Transverse colon (tissue), 4 donors: ENCODE measurements at regions not wholly inside any gene's neighbourhood (a gene's known extent, or its start where the extent isn't known, plus 50 kb on each side); places are given as distances from the start of the nearest gene placed in this dataset.

Experiments used
- DNase-seq: peaks from one replicate; pipeline ENCODE4 v3.0.0-alpha.2; 2019
- H3K27ac ChIP-seq, 4 donors: fragments of 200-600 bp; sonication (generic); 2 replicates each; pipeline ENCODE4 v1.5.1; 2016 to 2018; ENCODE audit warnings: inconsistent platforms in 4 of 4
- H3K27me3 ChIP-seq: fragments of 200-600 bp; sonication (generic); 2 replicates; pipeline ENCODE4 v1.5.1; 2017; ENCODE audit warnings: inconsistent platforms
- H3K36me3 ChIP-seq, 4 donors: fragments of 200-600 bp; sonication (generic); 2 replicates each; pipeline ENCODE4 v1.5.1; 2017 to 2019; ENCODE audit warnings: inconsistent platforms in 4 of 4
- H3K4me1 ChIP-seq, 4 donors: fragments of 200-600 bp; sonication (generic); 2 replicates each; pipeline ENCODE4 v1.5.1; 2017 to 2020; ENCODE audit warnings: inconsistent platforms in 4 of 4
- H3K4me3 ChIP-seq, 4 donors: fragments of 200-600 bp; sonication (generic); 1 replicate in 1 of 4; 2 replicates in 3 of 4; pipeline versions ENCODE4 v1.5.1 to v1.6.1; 2017 to 2019; ENCODE audit warnings: inconsistent platforms in 4 of 4
- H3K9me3 ChIP-seq, 2 donors: fragments of 200-600 bp; sonication (generic); 2 replicates each; pipeline ENCODE4 v1.5.1; 2017 to 2019; ENCODE audit warnings: inconsistent platforms in 2 of 2
- CTCF ChIP-seq, 5 experiments: fragments of 200-600 bp in 3 of 5; fragments of 450-650 bp in 2 of 5; sonication (generic) in 3 of 5; IDR thresholded peaks; 1 replicate in 2 of 5; 2 replicates in 3 of 5; pipeline ENCODE4 v1.5.1; 2016 to 2017; ENCODE audit warnings: antibody characterized with exemption in 5 of 5, inconsistent platforms in 3 of 5, mild to moderate bottlenecking in 2 of 5, moderate library complexity in 1 of 5
- EP300 ChIP-seq: sonication (generic); formaldehyde crosslinking; IDR thresholded peaks from one replicate; pipeline ENCODE4 v1.6.1; 2017; ENCODE audit warnings: antibody characterized with exemption, low read depth
- POLR2A ChIP-seq: fragments of 450-650 bp; IDR thresholded peaks from one replicate; pipeline ENCODE4 v1.6.1; 2016; ENCODE audit warnings: antibody characterized with exemption, mild to moderate bottlenecking, moderate library complexity
- POLR2AphosphoS5 ChIP-seq, 3 donors: sonication (generic); formaldehyde crosslinking; IDR thresholded peaks; one replicate each; pipeline ENCODE4 v1.6.1; 2016; ENCODE audit warnings: antibody characterized with exemption in 3 of 3
- WGBS, 2 donors: methylation state at CpG; one replicate each; pipeline ENCODE4 v1.1.5; 2018; ENCODE audit warnings: low coverage in 1 of 2; 5-methylcytosine and 5-hydroxymethylcytosine counted together
- in situ Hi-C, 4 donors: fragments of 200-750 bp; cut with MboI; loops; one replicate each; pipeline versions ENCODE4 v1.15.0 to v1.15.1; 2017; ENCODE audit warnings: low sequenced_read_pairs in 3 of 4, low pct_ligation_motif_present in 1 of 4, low pct_unique_long_range_greater_than_20kb in 1 of 4
- intact Hi-C: fragments of 100-400 bp; cut with DNase I; formaldehyde crosslinking; loops from one replicate; pipeline ENCODE4 v1.15.1; 2023; ENCODE audit warnings: low total_unique reads

- TF ChIP-seq POLR2AphosphoS5 (IDR thresholded peaks at IDR 0.05): no peak
- no peak for TF ChIP-seq CTCF (IDR thresholded peaks at IDR 0.05)
- TF ChIP-seq POLR2A: no peak
- intact Hi-C loops: no loop called here
These were observed 172.5 kb downstream of the HS3ST3A1 start for GRCh38 chr17:13429201-13429600.

GRCh38 chr17:13428611-13429042, 173.1 kb downstream of the HS3ST3A1 start:
- Histone ChIP-seq H3K36me3 (no peaks in the 10 kb centered on the region), H3K4me1 (no peaks in the 10 kb centered on the region), H3K4me3 (no peak overlapping the region), H3K27ac (no peak overlapping the region), H3K27me3 (no peaks in the 10 kb centered on the region), H3K9me3 (no peaks in the 10 kb centered on the region)
- intact Hi-C loops: no loop called here
- TF ChIP-seq POLR2A: no peak
- TF ChIP-seq CTCF (IDR thresholded peaks at IDR 0.05): no peak
- TF ChIP-seq POLR2AphosphoS5 (IDR thresholded peaks at IDR 0.05): no peak
- TF ChIP-seq EP300: no peak
- in situ Hi-C loops: no loop called here
- 71 to 88% methylated on average over 2 of the region's 2 CpGs for WGBS, 2 donors
- DNase-seq: no peak

More at GRCh38 chr17:13429201-13429600, 172.5 kb downstream of the HS3ST3A1 start:
- 69 to 72% methylated on average over 3 to 5 of the region's 5 CpGs for WGBS, 2 donors
- Histone ChIP-seq H3K36me3 (no peaks in the 10 kb centered on the region), H3K4me3 (no peak overlapping the region), H3K27ac (no peak overlapping the region), H3K27me3 (no peaks in the 10 kb centered on the region), H3K4me1 (no peaks in the 10 kb centered on the region), H3K9me3 (no peaks in the 10 kb centered on the region)
- in situ Hi-C loops: no loop called here
- no peak for DNase-seq

GRCh38 chr17:13426991-13427390, 174.7 kb downstream of the HS3ST3A1 start:
- TF ChIP-seq CTCF (IDR thresholded peaks at IDR 0.05) (no peak), EP300 (no peak), POLR2A (no peak), POLR2AphosphoS5 (IDR thresholded peaks at IDR 0.05) (no peak)
- H3K27ac ChIP-seq: no peak overlapping the region
- H3K27me3 ChIP-seq: no peaks in the 10 kb centered on the region
- no peaks in the 10 kb centered on the region for H3K36me3 ChIP-seq
- no peak overlapping the region for H3K4me3 ChIP-seq
- no peaks in the 10 kb centered on the region for H3K4me1 ChIP-seq
- DNase-seq: no peak
- intact Hi-C loops (no loop called here), in situ Hi-C loops (no loop called here)
- H3K9me3 ChIP-seq: no peaks in the 10 kb centered on the region

GRCh38 chr17:13425390-13425789, 176.3 kb downstream of the HS3ST3A1 start:
- no peak for DNase-seq

More at GRCh38 chr17:13425390-13425789, 176.3 kb downstream of the HS3ST3A1 start:
- H3K36me3 ChIP-seq: no peaks in the 10 kb centered on the region
- H3K9me3 ChIP-seq: no peaks in the 10 kb centered on the region
- intact Hi-C loops: no loop called here
- no peak for TF ChIP-seq POLR2AphosphoS5 (IDR thresholded peaks at IDR 0.05)
- no peak for TF ChIP-seq CTCF (IDR thresholded peaks at IDR 0.05)
- TF ChIP-seq EP300: no peak
- no peak for TF ChIP-seq POLR2A
- no peak overlapping the region for H3K27ac ChIP-seq
- no peaks in the 10 kb centered on the region for H3K27me3 ChIP-seq
- in situ Hi-C loops: no loop called here
- no peak overlapping the region for H3K4me3 ChIP-seq
- WGBS, 2 donors: 91 to 92% methylated on average over 4 of the region's 4 CpGs
- H3K4me1 ChIP-seq: peaks cover 0 to 10% (median 2%) of the 10 kb centered on the region in 4 donors
